CD14-positive monocyte (primary cell): ENCODE measurements at regions not wholly inside any gene's neighbourhood (a gene's known extent, or its start where the extent isn't known, plus 50 kb on each side); places are given as distances from the start of the nearest gene placed in this dataset.
A peak's percentile ranks its signal among the peaks of the same experiment; 100 is the strongest.

ENCODE experiments used
- DNase-seq, 3 donors: peaks; one replicate each; pipeline ENCODE4 v3.0.0-alpha.2; 2011 to 2022
- H2AFZ ChIP-seq: 2 replicates; pipeline ENCODE4 v1.6.0; 2012; ENCODE audit warnings: mild to moderate bottlenecking, low read depth, low read length, inconsistent platforms; ENCODE audit not compliant: insufficient read depth, poor library complexity, severe bottlenecking
- H3K27ac ChIP-seq, 2 donors: 1 replicate in 1 of 2; 2 replicates in 1 of 2; pipeline ENCODE4 v1.5.1; 2012 to 2013; ENCODE audit warnings: low read length in 2 of 2, control low read depth in 1 of 2, inconsistent platforms in 1 of 2, low read depth in 1 of 2, mild to moderate bottlenecking in 1 of 2
- H3K27me3 ChIP-seq, 2 donors: one replicate each; pipeline versions ENCODE4 v1.6.0 to v1.6.1; 2011 to 2013; ENCODE audit warnings: low read length in 2 of 2; ENCODE audit not compliant: control insufficient read depth in 2 of 2, insufficient read depth in 2 of 2
- H3K36me3 ChIP-seq, 2 donors: replicated peaks in 1 of 2; 1 replicate in 1 of 2; 2 replicates in 1 of 2; pipeline versions ENCODE4 v1.5.1 to v1.6.1; 2012 to 2013; ENCODE audit warnings: low read length in 2 of 2, control low read depth in 1 of 2, inconsistent platforms in 1 of 2, mild to moderate bottlenecking in 1 of 2; ENCODE audit not compliant: insufficient read depth in 2 of 2, control insufficient read depth in 1 of 2
- H3K4me1 ChIP-seq, 2 donors: 1 replicate in 1 of 2; 2 replicates in 1 of 2; pipeline versions ENCODE4 v1.5.1 to v1.6.1; 2012 to 2013; ENCODE audit warnings: low read length in 2 of 2, control low read depth in 1 of 2, inconsistent platforms in 1 of 2, mild to moderate bottlenecking in 1 of 2, moderate library complexity in 1 of 2; ENCODE audit not compliant: insufficient read depth in 2 of 2, control insufficient read depth in 1 of 2
- H3K4me2 ChIP-seq: replicated peaks from 2 replicates; pipeline ENCODE3; 2012; ENCODE audit warnings: low read length, moderate library complexity, mild to moderate bottlenecking; ENCODE audit not compliant: poor library complexity, severe bottlenecking; ENCODE audit errors: extremely low read depth
- H3K4me3 ChIP-seq, 3 experiments: fragments of 200-600 bp in 1 of 3; sonication (generic) in 1 of 3; replicated peaks in 1 of 3; 1 replicate in 2 of 3; 2 replicates in 1 of 3; pipeline ENCODE4 v1.5.1; 2011 to 2013; ENCODE audit warnings: low read length in 3 of 3, mild to moderate bottlenecking in 3 of 3, control low read depth in 2 of 3, low read depth in 2 of 3, inconsistent platforms in 1 of 3, moderate library complexity in 1 of 3
- H3K79me2 ChIP-seq: 2 replicates; pipeline ENCODE4 v1.6.0; 2012; ENCODE audit warnings: mild to moderate bottlenecking, control low read depth, inconsistent platforms, low read length, moderate library complexity; ENCODE audit not compliant: insufficient read depth
- H3K9ac ChIP-seq: 2 replicates; pipeline ENCODE4 v1.6.0; 2017; ENCODE audit warnings: low read length, mild to moderate bottlenecking; ENCODE audit not compliant: insufficient read depth, poor library complexity, severe bottlenecking
- H3K9me3 ChIP-seq, 2 donors: replicated peaks in 1 of 2; 1 replicate in 1 of 2; 2 replicates in 1 of 2; pipeline versions ENCODE4 v1.5.1 to v1.6.1; 2012 to 2013; ENCODE audit warnings: low read length in 2 of 2, control low read depth in 1 of 2; ENCODE audit not compliant: control insufficient read depth in 1 of 2, insufficient read depth in 1 of 2
- H4K20me1 ChIP-seq: 2 replicates; pipeline ENCODE4 v1.6.0; 2012; ENCODE audit warnings: mild to moderate bottlenecking, low read length, control low read depth, moderate library complexity; ENCODE audit not compliant: insufficient read depth
- H3K27ac Mint-ChIP-seq, 7 donors: one replicate each; pipeline ENCODE4 v1.8.0; 2020; ENCODE audit warnings: mild to moderate bottlenecking in 7 of 7, mixed read lengths in 7 of 7, moderate library complexity in 6 of 7, inconsistent platforms in 2 of 7
- H3K27me3 Mint-ChIP-seq, 3 donors: one replicate each; pipeline ENCODE4 v1.8.0; 2021 to 2022; ENCODE audit warnings: low read depth in 3 of 3, mild to moderate bottlenecking in 3 of 3, mixed read lengths in 3 of 3, moderate library complexity in 3 of 3, inconsistent platforms in 1 of 3
- H3K36me3 Mint-ChIP-seq, 2 donors: one replicate each; pipeline ENCODE4 v1.8.0; 2020; ENCODE audit warnings: mixed read lengths in 2 of 2, inconsistent platforms in 1 of 2, mild to moderate bottlenecking in 1 of 2
- H3K4me1 Mint-ChIP-seq: one replicate; pipeline ENCODE4 v1.8.0; 2020; ENCODE audit warnings: mild to moderate bottlenecking, mixed read lengths
- H3K4me3 Mint-ChIP-seq, 2 donors: one replicate each; pipeline ENCODE4 v1.8.0; 2020; ENCODE audit warnings: mild to moderate bottlenecking in 2 of 2, mixed read lengths in 2 of 2, moderate library complexity in 1 of 2
- H3K9me3 Mint-ChIP-seq, 7 donors: one replicate each; pipeline ENCODE4 v1.8.0; 2020 to 2022; ENCODE audit warnings: mixed read lengths in 7 of 7, mild to moderate bottlenecking in 6 of 7, moderate library complexity in 6 of 7, inconsistent platforms in 2 of 7
- WGBS: methylation state at CpG from one replicate; pipeline ENCODE4 v1.1.5; 2013; ENCODE audit warnings: missing lambda C conversion rate; ENCODE audit not compliant: insufficient coverage; 5-methylcytosine and 5-hydroxymethylcytosine counted together
- intact Hi-C, 2 donors: fragments of 100-400 bp; cut with micrococcal nuclease; formaldehyde crosslinking; loops; one replicate each; pipeline versions ENCODE4 v1.15.0 to v1.15.1; 2023
- TF ChIP-seq, protein P1 (sequence below): fragments of 200-600 bp; IDR thresholded peaks from one replicate; pipeline ENCODE4 v1.8.0; 2022; ENCODE audit warnings: antibody characterized with exemption, mild to moderate bottlenecking

- Histone ChIP-seq H3K79me2 (no peaks in the 10 kb centered on the region), H2AFZ (no peak overlapping the region), H3K9ac (no peak overlapping the region), H3K27me3 (peaks cover 0 to 7% of the 10 kb centered on the region in 2 donors), H3K36me3 (no peaks in the 10 kb centered on the region), H3K4me2 (no peak overlapping the region), H3K4me3 (no peak overlapping the region), H3K4me1 (peaks cover 0 to 2% of the 10 kb centered on the region in 2 donors), H4K20me1 (no peaks in the 10 kb centered on the region), H3K27ac (no peak overlapping the region), H3K9me3 (no peaks in the 10 kb centered on the region)
- H3K27ac Mint-ChIP-seq, result no peak overlapping the region
- TF ChIP-seq, protein P1, sequence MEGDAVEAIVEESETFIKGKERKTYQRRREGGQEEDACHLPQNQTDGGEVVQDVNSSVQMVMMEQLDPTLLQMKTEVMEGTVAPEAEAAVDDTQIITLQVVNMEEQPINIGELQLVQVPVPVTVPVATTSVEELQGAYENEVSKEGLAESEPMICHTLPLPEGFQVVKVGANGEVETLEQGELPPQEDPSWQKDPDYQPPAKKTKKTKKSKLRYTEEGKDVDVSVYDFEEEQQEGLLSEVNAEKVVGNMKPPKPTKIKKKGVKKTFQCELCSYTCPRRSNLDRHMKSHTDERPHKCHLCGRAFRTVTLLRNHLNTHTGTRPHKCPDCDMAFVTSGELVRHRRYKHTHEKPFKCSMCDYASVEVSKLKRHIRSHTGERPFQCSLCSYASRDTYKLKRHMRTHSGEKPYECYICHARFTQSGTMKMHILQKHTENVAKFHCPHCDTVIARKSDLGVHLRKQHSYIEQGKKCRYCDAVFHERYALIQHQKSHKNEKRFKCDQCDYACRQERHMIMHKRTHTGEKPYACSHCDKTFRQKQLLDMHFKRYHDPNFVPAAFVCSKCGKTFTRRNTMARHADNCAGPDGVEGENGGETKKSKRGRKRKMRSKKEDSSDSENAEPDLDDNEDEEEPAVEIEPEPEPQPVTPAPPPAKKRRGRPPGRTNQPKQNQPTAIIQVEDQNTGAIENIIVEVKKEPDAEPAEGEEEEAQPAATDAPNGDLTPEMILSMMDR, result no peak
- no peak overlapping the region for H3K4me3 Mint-ChIP-seq
- no peak for DNase-seq
- H3K9me3 Mint-ChIP-seq, result peaks cover 0 to 7% (median 2%) of the 10 kb centered on the region in 7 donors
- peaks cover 4 to 11% (median 7%) of the 10 kb centered on the region in 3 donors for H3K27me3 Mint-ChIP-seq
- H3K36me3 Mint-ChIP-seq, result no peaks in the 10 kb centered on the region
- peaks cover 8% of the 10 kb centered on the region for H3K4me1 Mint-ChIP-seq
- WGBS, result no CpG with 5 or more reads among the region's 2 CpGs
- intact Hi-C loops, result no loop called here
Observed at GRCh38 chr13:30121244-30121643, 186.1 kb downstream of the KATNAL1 start.

DNA sequence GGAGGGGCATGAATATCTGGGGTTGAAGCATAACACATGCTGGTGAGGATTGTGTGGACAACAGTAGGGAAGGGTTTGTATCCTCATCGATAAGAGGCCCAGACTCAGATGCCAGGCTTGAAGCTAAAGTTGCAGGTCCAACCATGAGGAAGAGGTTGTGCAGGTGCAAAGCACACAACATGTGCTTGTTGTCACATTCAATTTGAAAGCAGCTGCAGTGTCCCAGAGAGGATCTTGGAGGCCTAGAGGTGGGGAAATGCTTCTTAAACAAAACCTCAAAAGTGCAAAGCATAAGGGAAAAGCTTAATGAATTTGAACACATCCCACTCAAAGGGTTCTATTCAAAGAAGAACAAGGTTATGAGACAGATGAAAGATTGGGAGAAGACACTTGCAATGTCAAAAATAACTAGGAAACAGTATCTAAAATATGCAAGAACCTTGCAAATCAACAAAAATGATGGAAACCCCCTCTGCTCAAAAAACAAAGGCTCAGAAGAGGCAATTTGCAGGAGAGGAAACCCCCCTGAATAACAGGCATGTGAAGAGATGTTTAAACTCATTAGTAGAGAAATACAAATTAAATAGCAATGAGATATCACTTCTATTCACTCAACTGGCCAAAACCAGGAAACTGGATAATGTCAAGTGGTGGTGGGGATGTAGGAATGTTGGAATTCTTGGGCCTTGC, 187.1 kb downstream of the KATNAL1 start:
- Mint-ChIP-seq H3K4me1 (peaks cover 9% of the 10 kb centered on the region), H3K4me3 (no peak overlapping the region), H3K27ac (peak overlapping the region in 1 of 7 donors; percentile 36), H3K27me3 (peaks cover 4 to 14% (median 10%) of the 10 kb centered on the region in 3 donors), H3K36me3 (no peaks in the 10 kb centered on the region), H3K9me3 (peaks cover 0 to 7% (median 2%) of the 10 kb centered on the region in 7 donors)
- H3K9me3 ChIP-seq, result no peaks in the 10 kb centered on the region
- H3K9ac ChIP-seq, result no peak overlapping the region
- no peak overlapping the region for H3K4me3 ChIP-seq
- intact Hi-C loops, result no loop called here
- no peak for DNase-seq
- TF ChIP-seq, protein P1, result no peak
- 89% methylated on average over 1 of the region's 1 CpG for WGBS
- H3K4me2 ChIP-seq, result no peak overlapping the region
- no peaks in the 10 kb centered on the region for H3K36me3 ChIP-seq
- H3K79me2 ChIP-seq, result no peaks in the 10 kb centered on the region
- peaks cover 0 to 3% of the 10 kb centered on the region in 2 donors for H3K4me1 ChIP-seq
- no peak overlapping the region for H3K27ac ChIP-seq
- no peaks in the 10 kb centered on the region for H4K20me1 ChIP-seq
- H3K27me3 ChIP-seq, result peaks cover 0 to 13% of the 10 kb centered on the region in 2 donors
- H2AFZ ChIP-seq, result no peak overlapping the region
